Uterus (tissue), 3 donors: ENCODE measurements at regions not wholly inside any gene's neighbourhood (a gene's known extent, or its start where the extent isn't known, plus 50 kb on each side); places are given as distances from the start of the nearest gene placed in this dataset.

Experiments used
- DNase-seq, 2 donors: peaks; one replicate each; pipeline ENCODE4 v3.0.0-alpha.2; 2019 to 2020
- H3K27ac ChIP-seq, 2 donors: fragments of 200-600 bp; sonication (generic); 1 replicate in 1 of 2; 2 replicates in 1 of 2; pipeline ENCODE4 v1.5.1; 2016 to 2018
- H3K27me3 ChIP-seq, 2 donors: fragments of 200-600 bp; sonication (generic); one replicate each; pipeline ENCODE4 v1.5.1; 2018 to 2019; ENCODE audit warnings: control low read depth in 1 of 2
- H3K36me3 ChIP-seq, 2 donors: fragments of 200-600 bp; sonication (generic); one replicate each; pipeline ENCODE4 v1.5.1; 2019; ENCODE audit warnings: control low read depth in 1 of 2
- H3K4me1 ChIP-seq, 2 donors: fragments of 200-600 bp; sonication (generic); one replicate each; pipeline ENCODE4 v1.5.1; 2018 to 2019; ENCODE audit warnings: control low read depth in 1 of 2
- H3K4me3 ChIP-seq, 2 donors: fragments of 200-600 bp; sonication (generic); 1 replicate in 1 of 2; 2 replicates in 1 of 2; pipeline ENCODE4 v1.5.1; 2018 to 2019; ENCODE audit warnings: mild to moderate bottlenecking in 1 of 2
- H3K9me3 ChIP-seq, 2 donors: fragments of 200-600 bp; sonication (generic); one replicate each; pipeline ENCODE4 v1.5.1; 2019; ENCODE audit warnings: control low read depth in 1 of 2
- CTCF ChIP-seq, 4 experiments: fragments of 200-600 bp in 2 of 4; fragments of 450-650 bp in 2 of 4; sonication (generic) in 2 of 4; IDR thresholded peaks; one replicate each; pipeline ENCODE4 v1.5.1; 2016 to 2019; ENCODE audit warnings: antibody characterized with exemption in 4 of 4, mild to moderate bottlenecking in 2 of 4, moderate library complexity in 1 of 4
- POLR2A ChIP-seq, 2 donors: fragments of 450-650 bp; IDR thresholded peaks; one replicate each; pipeline ENCODE4 v1.6.1; 2016; ENCODE audit warnings: antibody characterized with exemption in 2 of 2, mild to moderate bottlenecking in 1 of 2, moderate library complexity in 1 of 2
- intact Hi-C: fragments of 100-400 bp; cut with DNase I; formaldehyde crosslinking; loops from one replicate; pipeline ENCODE4 v1.15.1; 2023; ENCODE audit warnings: low total_unique reads
- donor health status: DM: yes; HTN: yes; CAD: no.

DNA sequence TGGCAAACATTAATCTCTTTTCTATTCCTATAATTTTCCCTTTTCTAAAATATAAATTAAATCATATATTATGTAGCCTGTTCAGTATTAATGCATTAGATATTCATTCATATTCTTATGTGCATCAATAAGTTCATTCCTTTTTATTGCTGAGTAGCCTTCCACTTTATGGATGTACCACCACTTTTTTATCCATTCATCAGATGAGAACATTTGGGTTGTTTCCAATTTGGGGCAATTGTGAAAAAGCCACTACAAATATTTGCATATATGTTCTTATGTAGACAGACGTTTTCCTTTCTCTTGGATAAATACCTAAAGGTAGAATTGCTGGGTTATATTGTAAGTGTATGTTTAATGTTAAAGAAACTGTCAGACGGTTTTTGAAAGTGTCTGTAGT, 79.4 kb upstream of the MAPK10 start:
- no peak overlapping the region for H3K4me3 ChIP-seq
- no peak overlapping the region for H3K27ac ChIP-seq
- no peaks in the 10 kb centered on the region for H3K27me3 ChIP-seq
- no peaks in the 10 kb centered on the region for H3K36me3 ChIP-seq
- H3K4me1 ChIP-seq, result peaks cover 0 to 9% of the 10 kb centered on the region in 2 donors
- no peak for DNase-seq
- H3K9me3 ChIP-seq, result no peaks in the 10 kb centered on the region
- TF ChIP-seq CTCF (IDR thresholded peaks at IDR 0.05), result no peak
- TF ChIP-seq POLR2A (IDR thresholded peaks at IDR 0.05), result no peak
- intact Hi-C loops, result no loop called here

DNA sequence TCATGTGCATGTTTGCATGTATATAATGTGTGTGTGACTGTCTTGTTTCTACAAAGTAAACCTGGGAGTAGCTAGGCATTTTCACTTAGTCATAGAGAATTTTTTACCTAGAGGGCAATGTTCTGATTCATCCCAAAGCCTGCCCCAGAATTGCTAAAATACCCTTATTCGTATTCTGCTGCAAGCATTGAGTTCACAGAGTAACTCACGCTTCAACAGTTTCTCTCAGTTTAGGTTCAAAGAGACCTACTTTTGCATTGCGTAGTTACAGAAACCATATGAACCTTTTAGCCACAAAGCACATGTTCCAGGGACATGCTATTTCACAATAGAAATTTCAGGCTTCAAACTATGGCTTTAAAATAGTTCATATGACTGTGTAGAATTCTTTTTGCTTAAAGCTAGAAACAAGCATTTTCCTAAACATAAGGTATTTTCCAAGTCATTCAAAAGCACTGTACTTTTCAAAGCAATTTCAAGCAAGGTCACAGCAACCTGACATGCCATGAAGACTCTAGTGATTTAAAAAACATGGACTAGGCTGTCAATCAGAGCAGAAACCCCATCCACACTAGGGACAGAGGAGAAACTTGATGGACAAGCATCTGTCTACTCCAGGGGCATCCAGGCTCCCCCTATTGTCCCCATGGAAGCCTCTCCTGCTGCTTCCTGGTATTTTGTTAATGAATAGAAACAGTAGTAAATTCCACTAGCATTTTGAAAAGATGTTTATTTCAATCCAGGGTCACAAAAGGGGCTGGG, 81.5 kb upstream of the MAPK10 start:
- no peak for TF ChIP-seq POLR2A (IDR thresholded peaks at IDR 0.05)
- no peak for TF ChIP-seq CTCF (IDR thresholded peaks at IDR 0.05)
- H3K36me3 ChIP-seq, result no peaks in the 10 kb centered on the region
- H3K9me3 ChIP-seq, result no peaks in the 10 kb centered on the region
- no peaks in the 10 kb centered on the region for H3K27me3 ChIP-seq
- intact Hi-C loops, result no loop called here
- no peak overlapping the region for H3K4me3 ChIP-seq
- H3K4me1 ChIP-seq, result peaks cover 0 to 9% of the 10 kb centered on the region in 2 donors
- no peak for DNase-seq
- peak overlapping the region in 1 of 2 donors; percentile 25 for H3K27ac ChIP-seq

DNA sequence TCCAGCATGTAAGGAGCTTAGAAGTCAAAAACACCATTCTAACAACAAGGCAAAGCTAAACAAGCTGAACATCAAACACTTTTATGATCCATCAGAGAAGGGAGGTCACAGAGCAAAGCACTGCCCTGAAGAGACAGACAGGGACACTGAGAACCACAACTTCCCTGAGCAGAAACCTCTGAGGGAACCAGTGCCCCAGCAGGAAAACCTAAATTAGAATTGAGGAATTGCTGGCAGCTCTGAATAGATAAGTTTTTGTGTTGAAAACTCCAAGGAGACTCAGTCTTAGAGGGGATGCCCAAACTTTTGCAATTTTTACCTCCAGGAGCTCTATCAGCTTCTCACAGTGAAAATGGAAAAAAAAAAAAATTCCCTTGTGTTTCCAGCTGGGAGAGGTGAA, 83.0 kb upstream of the MAPK10 start:
- no peak overlapping the region for H3K27ac ChIP-seq
- H3K4me1 ChIP-seq, result peaks cover 0 to 9% of the 10 kb centered on the region in 2 donors
- no peaks in the 10 kb centered on the region for H3K9me3 ChIP-seq
- no peak overlapping the region for H3K4me3 ChIP-seq
- no peak for DNase-seq
- intact Hi-C loops, result no loop called here
- H3K27me3 ChIP-seq, result no peaks in the 10 kb centered on the region
- no peaks in the 10 kb centered on the region for H3K36me3 ChIP-seq
- no peak for TF ChIP-seq POLR2A (IDR thresholded peaks at IDR 0.05)
- no peak for TF ChIP-seq CTCF (IDR thresholded peaks at IDR 0.05)

GRCh38 chr4:86443495-86443894, 83.6 kb upstream of the MAPK10 start:
- no peaks in the 10 kb centered on the region for H3K9me3 ChIP-seq
- no peak overlapping the region for H3K4me3 ChIP-seq
- H3K36me3 ChIP-seq, result no peaks in the 10 kb centered on the region
- no peaks in the 10 kb centered on the region for H3K27me3 ChIP-seq
- no peak for TF ChIP-seq CTCF (IDR thresholded peaks at IDR 0.05)
- no peak for TF ChIP-seq POLR2A (IDR thresholded peaks at IDR 0.05)
- H3K27ac ChIP-seq, result no peak overlapping the region
- DNase-seq, result no peak
- intact Hi-C loops, result no loop called here
- peaks cover 0 to 9% of the 10 kb centered on the region in 2 donors for H3K4me1 ChIP-seq

- Histone ChIP-seq H3K4me1 (peaks cover 0 to 4% of the 10 kb centered on the region in 2 donors), H3K9me3 (no peaks in the 10 kb centered on the region), H3K27me3 (no peaks in the 10 kb centered on the region), H3K36me3 (no peaks in the 10 kb centered on the region), H3K27ac (no peak overlapping the region), H3K4me3 (no peak overlapping the region)
- intact Hi-C loops, result no loop called here
- DNase-seq, result no peak
- TF ChIP-seq CTCF (IDR thresholded peaks at IDR 0.05), result no peak
These were observed 87.1 kb upstream of the MAPK10 start for GRCh38 chr4:86446996-86447395.
